NOMO-1 treated with DMSO at 0.1 percent for 48 hours (cell line): ENCODE measurements at regions not wholly inside any gene's neighbourhood (a gene's known extent, or its start where the extent isn't known, plus 50 kb on each side); places are given as distances from the start of the nearest gene placed in this dataset.

Source experiments
- DNase-seq: peaks from one replicate; lab custom pipeline; 2025; ENCODE audit not compliant: unreplicated experiment; lab: John Stamatoyannopoulos, UW

GRCh38 chr5:133744051-133744959, 132.0 kb upstream of the FSTL4 start:
- peak; percentile 10 for DNase-seq

DNA sequence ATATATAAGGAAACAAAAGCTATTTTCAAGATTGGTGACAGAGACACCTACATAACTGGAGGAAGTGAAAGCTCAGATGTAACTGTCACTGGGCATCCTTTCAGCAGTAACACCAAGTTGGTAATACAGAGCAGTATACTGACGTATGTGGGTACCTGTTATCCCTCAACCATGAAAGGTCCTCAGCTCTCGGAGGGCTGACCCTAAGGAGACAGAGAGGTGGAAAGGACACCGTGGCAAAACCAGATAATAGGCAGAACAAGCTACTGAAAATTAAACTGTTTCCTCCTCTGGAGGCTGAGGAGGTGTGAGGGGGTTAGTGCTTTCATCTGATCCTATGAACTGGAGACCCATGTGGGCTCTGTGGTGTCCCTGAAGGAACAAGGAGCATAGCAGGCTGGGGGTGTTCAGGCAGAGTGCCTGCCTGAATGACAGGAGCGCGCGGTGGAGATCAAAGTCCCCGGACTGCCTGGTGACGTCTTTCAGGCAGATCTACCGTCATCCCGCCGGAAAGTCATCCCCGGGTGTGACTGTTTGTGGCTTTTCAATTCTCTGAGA, 130.2 kb upstream of the FSTL4 start:
- DNase-seq, result no peak

DNA sequence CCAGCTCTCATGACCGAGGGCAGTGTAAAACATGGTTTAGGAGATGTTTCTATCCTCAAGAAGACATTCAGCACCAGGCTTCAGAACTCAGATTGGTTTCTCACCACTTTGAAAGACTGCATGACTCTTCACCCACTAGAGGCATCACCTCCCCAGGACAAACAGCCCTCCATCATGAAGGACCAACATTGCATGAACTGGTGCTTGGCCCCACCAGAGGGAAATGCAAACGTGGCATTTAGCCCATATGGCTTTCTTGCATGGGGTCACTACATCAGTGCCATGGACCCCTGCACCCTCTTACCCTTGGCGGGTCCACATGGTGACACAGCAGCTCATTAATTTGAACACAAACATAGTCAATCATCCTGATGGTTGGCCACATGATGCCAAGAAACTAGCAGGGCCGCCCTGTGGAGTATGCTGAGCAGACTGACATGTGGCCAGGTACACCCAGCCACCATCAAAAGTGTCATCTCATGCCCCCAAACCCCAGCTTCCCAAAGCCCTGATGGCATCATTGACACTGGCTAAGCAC, 129.5 kb upstream of the FSTL4 start:
- no peak for DNase-seq

DNA sequence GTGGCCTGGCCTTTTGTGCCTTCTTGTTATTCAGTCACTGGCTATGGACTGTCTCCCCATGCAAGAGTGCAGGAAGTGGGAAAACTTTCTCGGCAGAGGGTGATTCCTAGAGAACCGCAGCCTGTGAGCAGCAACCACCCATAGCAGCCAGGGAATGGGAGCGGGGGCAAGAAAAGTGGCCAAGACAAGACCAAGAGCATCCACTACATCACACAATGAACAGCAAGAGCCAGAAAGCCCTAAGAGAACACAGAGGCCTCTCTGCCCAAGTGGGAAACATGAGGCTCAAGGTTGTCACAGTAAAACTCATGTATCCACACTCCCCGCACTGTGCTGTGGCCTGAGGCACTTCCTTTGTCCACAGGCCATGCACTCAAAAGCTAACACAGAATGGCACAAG, 129.1 kb upstream of the FSTL4 start:
- no peak for DNase-seq

- DNase-seq, result no peak
These were observed 126.9 kb upstream of the FSTL4 start for GRCh38 chr5:133739181-133739780.

GRCh38 chr5:133738271-133738670, 125.9 kb upstream of the FSTL4 start:
- DNase-seq, result no peak

DNA sequence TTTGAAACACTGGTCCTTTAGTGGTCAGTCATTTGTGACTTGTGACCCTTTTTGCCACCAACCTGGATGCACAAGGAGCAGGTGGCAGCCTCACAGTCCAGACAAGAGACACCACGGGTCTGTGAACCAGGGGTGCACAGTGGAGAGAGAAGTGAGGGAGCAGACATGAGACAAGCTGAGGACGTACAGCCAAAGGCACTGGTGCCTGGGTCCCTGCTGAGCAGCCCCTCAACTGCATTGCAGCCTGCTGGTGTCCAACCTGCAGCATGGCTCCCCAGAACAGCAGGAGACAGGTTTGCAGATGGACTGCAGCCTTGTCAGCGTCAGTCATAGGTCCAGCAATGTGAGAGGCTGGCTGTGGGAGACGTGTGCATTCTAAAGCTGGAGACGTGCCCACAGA, 124.2 kb upstream of the FSTL4 start:
- no peak for DNase-seq

DNA sequence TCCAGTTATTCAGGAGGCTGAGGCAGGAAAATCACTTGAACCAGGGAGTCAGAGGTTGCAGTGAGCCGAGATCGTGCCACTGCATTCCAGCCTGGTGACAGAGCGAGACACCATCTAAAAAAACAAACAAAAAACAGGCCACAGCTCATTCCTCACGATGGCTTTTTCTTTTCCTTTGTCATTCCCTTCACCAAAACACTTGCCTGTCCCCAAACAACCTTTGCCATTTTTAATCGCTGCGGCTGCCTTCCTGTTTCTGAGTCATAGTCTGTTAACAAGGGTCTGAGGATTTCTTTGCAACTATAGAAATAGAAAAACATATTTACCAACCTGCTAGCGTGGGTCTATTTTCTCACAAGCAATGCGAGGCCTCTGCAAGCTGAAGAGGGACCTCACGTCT, 123.0 kb upstream of the FSTL4 start:
- DNase-seq, result no peak

DNA sequence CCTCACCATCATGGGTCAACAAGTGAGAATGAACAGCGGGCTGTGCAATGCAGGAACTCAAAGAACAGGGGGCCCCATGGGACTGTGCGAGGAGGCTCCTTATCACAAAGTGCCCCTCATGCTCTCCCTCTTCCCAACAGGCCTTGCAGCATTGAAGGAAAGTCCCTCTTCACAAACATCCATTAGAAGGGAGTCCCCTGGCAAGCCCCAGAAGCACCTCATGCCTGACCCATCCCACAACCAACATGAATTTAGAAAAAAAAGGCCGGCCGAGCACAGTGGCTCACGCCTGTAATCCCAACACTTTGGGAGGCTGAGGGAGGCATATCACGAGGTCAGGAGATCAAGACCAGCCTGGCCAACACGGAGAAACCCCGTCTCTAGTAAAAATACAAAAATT, 122.6 kb upstream of the FSTL4 start:
- no peak for DNase-seq

DNA sequence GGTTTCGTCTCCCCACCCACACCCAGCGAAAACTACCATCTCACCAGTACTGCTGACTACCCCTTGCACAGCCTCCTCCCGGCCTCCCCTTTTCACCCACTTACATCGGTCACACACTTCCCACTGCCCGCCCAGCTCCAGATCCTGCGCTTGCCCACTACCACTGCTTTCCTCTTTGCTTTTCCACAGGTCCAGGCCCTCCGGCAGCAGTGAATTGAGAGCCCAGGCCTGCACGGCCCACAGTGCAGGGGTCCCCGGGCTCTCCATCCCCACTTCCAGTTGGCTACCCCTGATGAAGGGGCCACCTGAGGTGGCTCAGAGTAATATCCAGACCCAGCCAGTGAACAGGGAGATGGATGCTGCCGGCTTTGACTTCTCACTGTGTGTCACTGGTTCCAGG, 120.2 kb upstream of the FSTL4 start:
- no peak for DNase-seq

GRCh38 chr5:133731951-133732350, 119.6 kb upstream of the FSTL4 start:
- no peak for DNase-seq

GRCh38 chr5:133730866-133731265, 118.5 kb upstream of the FSTL4 start:
- DNase-seq, result no peak

DNA sequence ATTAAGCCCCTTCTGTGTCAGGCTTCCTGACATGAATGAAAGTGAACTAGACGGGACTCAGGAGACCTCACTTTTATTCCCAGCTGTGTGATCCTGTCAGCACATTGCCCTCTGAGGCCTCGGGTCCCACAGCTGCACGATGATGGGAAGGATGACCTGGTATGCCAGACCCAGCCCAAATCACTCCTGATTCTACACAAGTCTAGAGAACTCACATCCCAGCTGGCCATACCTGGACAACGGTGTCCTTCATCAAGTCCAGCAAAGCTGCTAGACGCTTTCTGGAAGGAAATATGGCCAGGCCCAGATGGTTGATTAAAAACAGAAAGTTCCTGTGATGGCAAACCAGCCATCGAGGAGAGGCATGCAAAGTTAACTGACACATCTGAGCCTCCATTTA, 118.0 kb upstream of the FSTL4 start:
- DNase-seq, result no peak

- DNase-seq, result no peak
These were observed 117.5 kb upstream of the FSTL4 start for GRCh38 chr5:133729800-133730199.

- DNase-seq, result no peak
These were observed 116.1 kb upstream of the FSTL4 start for GRCh38 chr5:133728475-133728874.

DNA sequence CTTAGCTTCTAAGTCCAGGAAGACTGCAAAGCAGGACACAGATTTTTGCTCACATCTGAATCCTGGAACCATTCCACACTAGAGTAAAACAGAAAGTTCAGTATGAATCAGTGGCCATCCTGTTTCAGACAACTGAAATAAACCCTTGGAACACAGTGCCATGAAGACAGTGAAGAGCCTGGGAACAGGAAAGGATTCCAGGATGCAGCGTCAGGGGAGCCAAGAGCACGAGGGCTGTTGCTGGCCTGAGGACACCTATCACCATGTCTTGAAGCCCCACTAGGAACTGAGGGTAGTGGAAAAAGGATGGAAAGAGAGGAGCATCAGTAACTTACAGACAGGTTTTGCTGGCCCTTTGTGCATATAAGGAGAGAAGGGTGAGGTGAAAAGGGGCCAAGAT, 115.3 kb upstream of the FSTL4 start:
- no peak for DNase-seq

DNA sequence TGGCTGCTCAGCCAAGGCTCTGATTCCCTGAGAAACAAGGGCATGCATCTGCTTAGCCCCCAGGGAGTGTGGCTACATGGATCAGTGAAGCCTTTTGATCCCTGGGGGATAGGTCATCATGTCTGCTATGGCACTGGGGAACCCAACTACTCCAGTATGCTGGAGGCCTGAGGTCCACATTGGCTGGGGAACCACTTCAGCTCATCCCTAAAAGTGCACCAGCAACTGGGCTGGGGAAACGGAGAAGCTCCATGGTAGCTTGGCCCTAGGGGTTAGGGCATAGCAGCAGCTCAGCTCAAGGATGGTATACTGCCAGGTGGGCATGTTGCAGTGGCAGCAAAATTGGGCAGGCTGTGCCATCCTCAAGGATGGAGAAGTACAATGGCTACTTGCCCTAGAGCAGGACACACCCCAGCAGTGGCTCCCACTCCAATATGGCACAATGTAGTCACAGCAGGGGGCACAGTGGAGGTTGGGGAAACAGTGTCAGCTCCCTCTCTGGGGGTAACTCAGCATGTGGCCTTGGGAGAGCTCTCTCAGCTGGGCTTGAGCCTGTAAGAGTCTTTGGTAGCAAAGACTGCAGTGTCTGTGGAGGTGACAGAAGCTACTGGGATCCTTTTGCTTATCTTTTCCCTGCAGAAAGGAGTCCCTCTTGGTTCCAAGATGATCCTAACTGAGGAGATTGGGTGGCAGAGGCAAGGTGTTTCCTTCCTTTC, 111.5 kb upstream of the FSTL4 start:
- no peak for DNase-seq

DNA sequence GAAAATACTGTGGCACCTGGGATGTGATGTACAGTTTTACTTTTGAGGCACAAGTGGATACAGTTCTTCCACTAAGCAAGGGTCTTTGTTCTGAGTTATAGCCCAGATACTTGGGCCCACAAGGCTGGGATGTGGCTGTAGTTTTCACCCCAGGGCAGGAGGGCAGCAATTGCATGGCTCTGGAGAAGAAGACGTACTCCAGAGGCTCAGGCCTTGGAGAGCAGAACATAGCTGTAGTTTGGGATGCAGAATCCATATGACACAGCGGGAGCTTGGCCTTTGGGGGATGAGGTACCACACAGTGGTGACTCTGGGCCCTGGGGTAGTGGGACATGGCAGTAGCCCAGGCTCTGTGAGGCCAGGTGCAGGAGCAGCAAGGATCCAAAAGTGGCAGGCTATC, 110.8 kb upstream of the FSTL4 start:
- no peak for DNase-seq

DNA sequence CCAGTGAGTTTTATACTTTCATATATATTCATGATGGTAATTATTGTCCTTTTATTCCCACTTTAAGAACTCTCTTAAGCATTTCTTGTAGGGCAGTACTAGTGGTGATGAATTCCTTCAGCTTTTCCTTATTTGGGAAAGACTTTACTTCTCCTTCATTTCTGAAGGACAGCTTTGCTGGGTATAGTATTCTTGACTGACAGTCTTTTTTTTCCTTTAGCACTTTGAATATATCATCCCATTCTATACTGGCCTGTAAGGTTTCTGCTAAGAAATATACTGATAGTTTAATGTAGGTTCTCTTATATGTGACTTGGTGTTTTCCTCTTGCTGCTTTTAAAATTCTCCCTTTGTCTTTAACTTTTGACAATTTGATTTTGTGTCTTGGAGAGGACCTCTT, 109.0 kb upstream of the FSTL4 start:
- no peak for DNase-seq

- no peak for DNase-seq
These were observed 106.1 kb upstream of the FSTL4 start for GRCh38 chr5:133718457-133718856.

GRCh38 chr5:133716532-133717183, 104.3 kb upstream of the FSTL4 start:
- no peak for DNase-seq
